Thyroid gland (tissue), 4 donors: ENCODE measurements at regions not wholly inside any gene's neighbourhood (a gene's known extent, or its start where the extent isn't known, plus 50 kb on each side); places are given as distances from the start of the nearest gene placed in this dataset.

Experiments used
- DNase-seq, 2 donors: peaks; one replicate each; pipeline ENCODE4 v3.0.0-alpha.2; 2019
- H3K27ac ChIP-seq, 3 donors: fragments of 200-600 bp; sonication (generic); 1 replicate in 2 of 3; 2 replicates in 1 of 3; pipeline ENCODE4 v1.5.1; 2016 to 2019; ENCODE audit warnings: mild to moderate bottlenecking in 1 of 3, moderate library complexity in 1 of 3
- H3K27me3 ChIP-seq: fragments of 200-600 bp; sonication (generic); one replicate; pipeline ENCODE4 v1.5.1; 2019
- H3K36me3 ChIP-seq, 2 donors: fragments of 200-600 bp; sonication (generic); one replicate each; pipeline ENCODE4 v1.5.1; 2016 to 2019
- H3K4me1 ChIP-seq, 2 donors: fragments of 200-600 bp; sonication (generic); one replicate each; pipeline ENCODE4 v1.5.1; 2017 to 2019
- H3K4me3 ChIP-seq, 3 donors: fragments of 200-600 bp; sonication (generic); replicated peaks in 1 of 3; 1 replicate in 2 of 3; 2 replicates in 1 of 3; pipeline ENCODE4 v1.5.1; 2016; ENCODE audit warnings: mild to moderate bottlenecking in 1 of 3
- H3K9me3 ChIP-seq: fragments of 200-600 bp; sonication (generic); one replicate; pipeline ENCODE4 v1.5.1; 2017
- POLR2A ChIP-seq, 2 donors: fragments of 450-650 bp; IDR thresholded peaks; one replicate each; pipeline ENCODE4 v1.6.1; 2017; ENCODE audit warnings: antibody characterized with exemption in 2 of 2, mild to moderate bottlenecking in 2 of 2, moderate library complexity in 1 of 2
- WGBS, 2 donors: methylation state at CpG; one replicate each; pipeline ENCODE4 v1.1.5; 2017; 5-methylcytosine and 5-hydroxymethylcytosine counted together
- intact Hi-C: fragments of 100-400 bp; cut with DNase I; formaldehyde crosslinking; loops from one replicate; pipeline ENCODE4 v1.15.1; 2023
- TF ChIP-seq, protein P1 (sequence below), 6 experiments: fragments of 200-600 bp in 3 of 6; fragments of 450-650 bp in 3 of 6; sonication (generic) in 3 of 6; IDR thresholded peaks; one replicate each; pipeline ENCODE4 v1.5.1; 2016 to 2019; ENCODE audit warnings: antibody characterized with exemption in 6 of 6, mild to moderate bottlenecking in 2 of 6, inconsistent platforms in 1 of 6, moderate library complexity in 1 of 6

DNA sequence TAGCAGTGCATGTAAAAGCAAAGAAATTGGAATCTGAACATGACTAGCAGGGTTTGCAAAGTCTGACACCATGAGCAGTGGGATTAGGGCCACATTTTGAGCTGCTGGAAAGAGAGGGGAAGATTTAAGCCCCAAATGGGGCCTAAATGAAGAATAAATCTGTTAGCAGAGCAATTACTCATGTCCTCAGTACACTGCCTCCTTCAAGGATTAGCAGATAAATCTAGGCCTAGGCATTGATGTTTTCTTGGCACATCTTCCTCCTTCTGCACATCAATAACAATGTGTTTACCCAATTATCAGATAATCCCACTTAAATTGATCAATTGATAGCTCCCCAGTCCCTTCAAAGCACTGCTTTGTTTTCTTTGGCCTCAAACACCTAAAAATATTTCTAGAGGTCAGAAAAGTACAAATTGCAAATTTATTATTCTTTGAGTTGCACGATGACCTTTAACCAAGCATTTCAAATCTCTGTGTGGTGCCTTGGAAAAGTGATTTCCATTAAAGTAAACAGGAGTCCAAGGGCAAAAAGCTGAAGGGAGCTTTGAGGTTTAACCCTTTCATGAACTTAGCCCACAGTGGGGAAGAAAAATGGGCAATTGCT lies 514.7 kb upstream of the CHORDC1 start:
- H3K9me3 ChIP-seq: no peaks in the 10 kb centered on the region
- no peaks in the 10 kb centered on the region for H3K27me3 ChIP-seq
- intact Hi-C loops: no loop called here
- H3K4me1 ChIP-seq: no peaks in the 10 kb centered on the region
- H3K27ac ChIP-seq: no peak overlapping the region
- no peaks in the 10 kb centered on the region for H3K36me3 ChIP-seq
- no peak for DNase-seq
- no peak for TF ChIP-seq POLR2A (IDR thresholded peaks at IDR 0.05)
- TF ChIP-seq, protein P1, sequence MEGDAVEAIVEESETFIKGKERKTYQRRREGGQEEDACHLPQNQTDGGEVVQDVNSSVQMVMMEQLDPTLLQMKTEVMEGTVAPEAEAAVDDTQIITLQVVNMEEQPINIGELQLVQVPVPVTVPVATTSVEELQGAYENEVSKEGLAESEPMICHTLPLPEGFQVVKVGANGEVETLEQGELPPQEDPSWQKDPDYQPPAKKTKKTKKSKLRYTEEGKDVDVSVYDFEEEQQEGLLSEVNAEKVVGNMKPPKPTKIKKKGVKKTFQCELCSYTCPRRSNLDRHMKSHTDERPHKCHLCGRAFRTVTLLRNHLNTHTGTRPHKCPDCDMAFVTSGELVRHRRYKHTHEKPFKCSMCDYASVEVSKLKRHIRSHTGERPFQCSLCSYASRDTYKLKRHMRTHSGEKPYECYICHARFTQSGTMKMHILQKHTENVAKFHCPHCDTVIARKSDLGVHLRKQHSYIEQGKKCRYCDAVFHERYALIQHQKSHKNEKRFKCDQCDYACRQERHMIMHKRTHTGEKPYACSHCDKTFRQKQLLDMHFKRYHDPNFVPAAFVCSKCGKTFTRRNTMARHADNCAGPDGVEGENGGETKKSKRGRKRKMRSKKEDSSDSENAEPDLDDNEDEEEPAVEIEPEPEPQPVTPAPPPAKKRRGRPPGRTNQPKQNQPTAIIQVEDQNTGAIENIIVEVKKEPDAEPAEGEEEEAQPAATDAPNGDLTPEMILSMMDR (IDR thresholded peaks at IDR 0.05): no peak
- no peak overlapping the region for H3K4me3 ChIP-seq
- WGBS, 2 donors: 6 to 7% methylated on average over 1 of the region's 1 CpG

DNA sequence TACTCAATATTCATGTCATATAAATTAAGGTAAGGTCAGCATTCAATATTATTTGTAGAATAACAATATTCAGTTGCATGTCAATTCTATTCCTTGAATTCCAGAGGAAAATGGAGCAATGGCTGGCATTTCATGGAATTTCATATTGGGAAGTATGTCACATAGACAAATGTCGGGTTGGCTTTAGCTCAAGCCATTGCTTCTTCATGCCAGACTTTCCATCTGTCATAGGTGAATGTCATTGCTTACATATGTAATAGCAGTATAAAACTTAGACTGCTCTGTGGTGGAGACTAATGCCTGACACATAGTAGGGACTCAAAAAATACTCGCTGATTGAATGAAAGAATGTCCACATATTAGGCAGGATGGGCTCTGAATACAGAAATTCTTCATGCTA lies 509.6 kb upstream of the CHORDC1 start:
- Histone ChIP-seq H3K36me3 (no peaks in the 10 kb centered on the region), H3K4me3 (no peak overlapping the region), H3K4me1 (no peaks in the 10 kb centered on the region), H3K27me3 (no peaks in the 10 kb centered on the region), H3K27ac (no peak overlapping the region), H3K9me3 (no peaks in the 10 kb centered on the region)
- intact Hi-C loops: no loop called here
- TF ChIP-seq POLR2A (IDR thresholded peaks at IDR 0.05): no peak
- TF ChIP-seq, protein P1 (IDR thresholded peaks at IDR 0.05): no peak
- WGBS, 2 donors: 89 to 95% methylated on average over 2 of the region's 2 CpGs
- DNase-seq: no peak

DNA sequence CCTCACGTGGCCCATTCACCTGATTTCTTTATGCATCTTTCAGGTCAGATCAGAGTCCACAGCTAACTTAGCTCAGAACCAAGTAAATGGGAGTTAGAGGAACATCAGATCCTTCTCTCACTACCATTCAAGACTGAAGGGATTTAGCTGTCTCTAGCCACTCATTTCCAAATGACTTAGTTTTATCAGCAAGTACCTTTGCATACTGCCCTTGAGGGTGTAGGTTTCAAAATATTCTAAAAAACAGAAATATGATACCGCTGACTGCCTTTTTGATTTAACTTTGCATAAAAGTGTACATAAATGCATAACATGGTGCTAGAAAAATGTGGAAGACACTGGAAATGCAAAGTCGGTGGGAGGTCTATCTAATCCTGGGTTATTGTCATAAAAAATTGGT lies 500.6 kb upstream of the CHORDC1 start:
- Histone ChIP-seq H3K27me3 (no peaks in the 10 kb centered on the region), H3K36me3 (no peaks in the 10 kb centered on the region), H3K27ac (no peak overlapping the region), H3K4me3 (no peak overlapping the region), H3K9me3 (no peaks in the 10 kb centered on the region), H3K4me1 (no peaks in the 10 kb centered on the region)
- intact Hi-C loops: no loop called here
- no peak for TF ChIP-seq POLR2A (IDR thresholded peaks at IDR 0.05)
- TF ChIP-seq, protein P1 (IDR thresholded peaks at IDR 0.05): no peak
- WGBS, 2 donors: 95 to 96% methylated on average over 3 of the region's 3 CpGs
- DNase-seq: no peak

DNA sequence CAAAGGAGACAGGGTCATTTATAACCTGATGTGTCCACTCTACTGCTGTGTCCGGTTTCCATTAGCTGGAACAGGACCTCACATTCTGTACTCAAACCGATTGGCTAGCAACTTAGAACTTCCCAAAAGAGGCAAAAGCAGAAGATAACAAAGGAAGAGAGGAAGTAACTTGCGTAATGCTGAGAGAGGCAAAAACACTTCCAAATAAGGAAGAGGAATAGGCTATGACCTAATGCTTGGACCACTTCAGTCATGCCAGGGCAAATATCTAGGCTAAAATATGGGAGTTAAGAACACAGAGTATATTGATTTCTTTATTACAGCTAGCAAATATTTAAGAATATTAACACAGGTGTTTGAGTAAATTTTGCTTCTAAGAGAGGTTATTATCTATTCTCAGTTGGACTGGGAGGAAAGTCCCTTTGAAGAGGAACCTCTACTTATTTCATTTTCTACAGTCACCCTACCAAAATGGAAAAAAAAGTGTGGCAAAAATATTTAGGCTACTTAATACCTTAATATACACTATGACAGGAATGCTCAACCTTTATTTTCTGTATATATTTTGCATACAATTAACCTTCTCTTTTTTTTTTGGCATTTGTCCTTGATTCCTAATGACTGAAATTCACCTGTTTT lies 499.8 kb upstream of the CHORDC1 start:
- no peaks in the 10 kb centered on the region for H3K27me3 ChIP-seq
- WGBS, 2 donors: 80 to 85% methylated on average over 3 of the region's 3 CpGs
- H3K9me3 ChIP-seq: no peaks in the 10 kb centered on the region
- H3K27ac ChIP-seq: no peak overlapping the region
- H3K4me3 ChIP-seq: no peak overlapping the region
- intact Hi-C loops: no loop called here
- TF ChIP-seq, protein P1 (IDR thresholded peaks at IDR 0.05): no peak
- TF ChIP-seq POLR2A (IDR thresholded peaks at IDR 0.05): no peak
- DNase-seq: no peak
- no peaks in the 10 kb centered on the region for H3K4me1 ChIP-seq
- H3K36me3 ChIP-seq: no peaks in the 10 kb centered on the region

DNA sequence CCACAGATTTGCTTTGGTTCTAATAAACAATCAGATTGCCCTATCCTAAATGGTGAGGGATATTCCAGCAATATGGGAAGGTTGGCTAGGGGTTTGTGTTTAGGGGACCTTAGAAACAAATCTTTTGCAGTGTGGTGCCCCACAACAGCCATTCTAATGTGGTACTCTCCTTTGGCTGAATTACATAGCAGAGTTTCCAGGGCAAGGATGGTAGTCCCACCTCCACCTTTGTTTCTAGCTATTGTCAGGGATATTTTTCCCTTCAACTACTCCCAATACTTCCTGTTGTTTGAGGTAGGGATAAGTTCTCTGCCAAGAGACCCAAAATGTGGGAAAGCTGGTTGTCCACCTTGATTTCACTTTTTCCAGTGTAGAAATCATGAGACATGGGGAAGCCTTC lies 494.7 kb upstream of the CHORDC1 start:
- H3K27ac ChIP-seq: no peak overlapping the region
- no peaks in the 10 kb centered on the region for H3K36me3 ChIP-seq
- no peak overlapping the region for H3K4me3 ChIP-seq
- no peaks in the 10 kb centered on the region for H3K4me1 ChIP-seq
- no peaks in the 10 kb centered on the region for H3K27me3 ChIP-seq
- intact Hi-C loops: no loop called here
- DNase-seq: no peak
- TF ChIP-seq, protein P1 (IDR thresholded peaks at IDR 0.05): no peak
- no peak for TF ChIP-seq POLR2A (IDR thresholded peaks at IDR 0.05)
- no peaks in the 10 kb centered on the region for H3K9me3 ChIP-seq
